Hematopoietic multipotent progenitor cell treated with erythropoietin and hydrocortisone succinate and interleukin-3 and kit ligand, for 4 days (in vitro differentiated cells): ENCODE measurements at regions not wholly inside any gene's neighbourhood (a gene's known extent, or its start where the extent isn't known, plus 50 kb on each side); places are given as distances from the start of the nearest gene placed in this dataset.

Experiments used
- DNase-seq: peaks from one replicate; pipeline ENCODE4 v3.0.0-alpha.2; 2015

DNA sequence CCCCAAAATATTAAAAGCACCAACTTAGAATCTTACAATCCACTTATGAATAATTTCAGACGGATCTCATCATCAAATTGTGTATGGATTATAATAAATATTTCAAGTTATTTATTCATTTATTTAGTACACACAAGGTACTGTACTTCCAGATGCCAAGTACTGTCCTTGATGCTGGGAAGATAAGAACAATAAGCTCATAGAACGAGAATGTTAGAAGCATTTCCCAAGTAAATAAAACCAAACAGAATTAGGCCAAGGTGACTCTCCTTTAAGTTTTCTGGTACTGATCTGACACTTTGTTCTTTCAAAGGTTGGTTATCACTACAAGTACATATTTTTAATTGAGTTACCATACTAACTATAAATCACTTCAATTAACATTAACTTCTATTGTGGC is 416.1 kb upstream of the ETAA1 start:
- DNase-seq, result no peak

DNA sequence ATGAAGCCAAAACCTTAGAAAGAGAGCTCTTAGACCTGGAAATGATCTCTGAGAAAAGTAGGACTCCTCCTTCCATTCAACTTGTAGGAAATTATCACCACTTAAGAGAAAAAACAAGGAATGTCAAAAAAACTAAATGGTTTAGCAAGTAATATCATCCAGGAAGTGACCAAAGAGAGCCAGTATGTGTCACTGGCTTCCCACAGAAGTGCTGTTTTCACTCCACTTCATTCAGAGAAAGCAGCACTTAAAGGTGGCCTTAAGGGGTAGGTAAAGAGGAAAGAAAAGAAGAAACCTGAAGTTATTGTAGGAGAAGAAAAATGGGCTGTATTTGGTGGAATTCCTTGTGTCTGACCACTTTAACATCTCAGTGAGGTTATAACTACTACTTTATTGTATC is 414.4 kb upstream of the ETAA1 start:
- DNase-seq, result no peak

DNA sequence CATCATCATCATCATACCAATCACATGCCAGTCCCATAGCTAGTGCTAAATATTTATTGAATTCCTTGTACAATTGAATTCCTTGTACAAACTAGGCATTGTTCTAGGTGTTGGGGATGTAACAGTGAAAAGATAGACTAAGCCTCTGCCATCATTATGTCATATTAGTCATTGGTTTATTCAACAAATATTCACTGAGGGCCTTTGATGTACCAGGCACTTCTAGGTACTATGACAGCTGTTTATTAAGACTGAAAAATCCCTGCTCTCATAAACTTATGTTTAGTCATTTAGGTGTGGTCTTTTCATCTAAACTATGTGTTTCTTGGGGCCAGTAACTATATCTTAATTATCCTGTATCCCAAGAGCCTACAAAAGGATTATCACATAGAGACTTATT is 412.3 kb upstream of the ETAA1 start:
- DNase-seq, result no peak

DNA sequence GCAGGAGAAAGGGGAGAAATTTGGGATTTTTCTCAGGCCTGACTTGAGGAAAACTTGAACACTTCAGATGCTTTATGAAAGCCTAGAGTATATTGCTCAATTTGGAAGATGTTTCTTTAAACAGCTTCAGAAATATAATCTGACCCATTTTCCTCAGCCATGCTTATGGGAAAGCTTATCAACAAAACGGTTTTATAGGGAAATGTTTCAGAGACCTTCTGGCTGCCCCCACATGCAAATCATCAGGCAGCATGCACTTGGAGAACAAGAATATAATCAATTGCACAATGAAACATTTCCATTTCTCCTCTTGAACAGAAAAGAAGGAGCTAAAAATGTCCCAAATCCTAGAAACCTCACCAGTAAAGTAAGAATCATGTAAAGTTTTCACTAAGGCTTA is 411.2 kb upstream of the ETAA1 start:
- no peak for DNase-seq

- no peak for DNase-seq
These were observed 409.4 kb upstream of the ETAA1 start for GRCh38 chr2:66987733-66988132.

DNA sequence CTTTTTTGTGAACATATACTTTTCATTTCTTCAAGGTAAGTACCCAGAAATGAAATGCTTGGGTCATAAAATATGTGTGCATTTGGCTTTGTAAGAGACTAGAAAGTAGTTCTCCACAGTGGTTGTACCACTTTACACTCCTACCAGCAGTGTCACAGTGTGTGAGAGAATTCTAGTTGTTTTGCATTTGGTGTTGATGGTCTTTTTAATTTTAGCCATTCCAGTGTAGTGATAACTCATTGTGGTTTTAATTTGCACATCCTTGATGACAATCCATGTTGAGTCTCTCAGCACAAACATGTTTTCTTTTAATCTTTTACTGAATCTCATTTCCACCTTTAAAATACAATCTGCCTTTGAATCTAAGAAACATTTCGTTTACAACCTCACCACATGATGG is 402.5 kb upstream of the ETAA1 start:
- DNase-seq, result no peak

DNA sequence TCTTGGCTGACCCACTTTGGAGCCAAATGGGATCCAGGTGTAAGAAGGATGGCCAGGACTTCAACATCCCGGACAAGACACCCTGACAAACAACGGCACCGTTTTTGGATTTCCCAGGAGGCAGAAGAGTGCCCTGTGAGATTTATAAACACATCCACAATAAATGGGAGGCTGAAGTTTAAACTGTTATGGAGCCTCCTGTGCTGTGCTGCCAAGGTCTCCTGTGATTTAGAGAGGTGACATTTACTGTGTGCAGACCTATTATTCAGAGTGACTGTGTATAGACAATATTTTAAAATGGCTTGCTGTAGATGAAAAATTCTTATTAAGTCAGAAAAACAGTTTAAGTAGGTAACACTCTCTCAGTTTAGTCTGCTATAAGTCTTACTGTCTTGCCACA is 401.5 kb upstream of the ETAA1 start:
- no peak for DNase-seq

GRCh38 chr2:67002618-67003371 is 394.3 kb upstream of the ETAA1 start:
- DNase-seq, result no peak

GRCh38 chr2:67006373-67006960 is 390.7 kb upstream of the ETAA1 start:
- no peak for DNase-seq

DNA sequence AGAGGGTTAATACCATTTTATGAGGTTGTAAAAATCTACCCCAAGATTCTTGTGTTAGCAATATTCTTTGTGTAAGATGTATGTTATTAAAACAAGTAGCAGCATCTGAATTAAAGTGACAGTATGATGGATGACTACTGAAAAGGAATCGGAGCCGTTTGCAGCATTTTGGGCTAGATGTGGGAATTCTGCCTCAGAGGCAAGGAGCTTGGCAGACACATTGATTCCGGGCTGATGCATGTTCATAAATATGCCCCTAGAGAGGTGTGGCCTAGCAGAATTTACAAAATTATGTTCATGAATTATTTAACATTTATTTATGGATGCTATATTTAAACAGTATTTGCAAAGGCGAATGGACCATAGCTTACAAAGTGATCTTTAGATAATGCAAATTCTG is 389.0 kb upstream of the ETAA1 start:
- no peak for DNase-seq

DNA sequence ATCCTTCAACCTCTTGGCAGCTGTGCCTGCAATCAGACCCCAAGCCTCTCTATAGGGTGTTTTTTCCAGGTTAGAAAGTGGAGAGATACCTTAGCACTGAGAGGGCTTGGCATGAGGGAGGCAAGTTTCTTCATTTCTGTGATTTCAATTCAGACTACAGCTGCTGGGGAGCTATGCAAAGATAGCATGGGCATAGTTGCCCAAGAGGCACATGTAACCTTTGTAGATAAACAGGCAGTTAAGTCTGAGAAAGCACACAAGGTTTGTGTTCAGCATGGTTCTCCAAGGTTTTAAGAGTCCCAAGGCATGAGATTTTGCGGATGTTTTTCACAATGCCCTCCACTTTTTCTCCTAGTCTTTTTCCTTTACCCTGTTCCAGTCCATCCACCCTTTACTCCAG is 385.0 kb upstream of the ETAA1 start:
- no peak for DNase-seq

GRCh38 chr2:67013821-67014220 is 383.3 kb upstream of the ETAA1 start:
- DNase-seq, result no peak

DNA sequence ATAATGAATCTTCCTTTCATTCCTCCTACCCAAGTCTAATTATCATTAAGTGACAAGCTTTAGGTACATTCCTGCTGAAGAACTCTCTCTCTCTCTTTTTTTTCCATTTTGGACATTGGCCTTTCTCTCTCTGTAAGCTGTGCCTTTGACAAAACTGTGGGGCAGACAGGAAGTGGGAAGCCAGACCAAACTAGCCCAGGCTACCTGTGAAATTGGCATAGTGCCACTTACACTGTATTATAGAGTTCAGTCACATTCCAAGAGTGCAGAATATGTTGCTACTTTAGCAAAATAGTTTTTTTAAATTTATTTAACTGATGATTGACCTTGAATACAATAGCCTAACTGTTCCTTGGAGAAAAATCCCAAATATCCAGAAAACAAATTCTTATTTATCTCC is 381.5 kb upstream of the ETAA1 start:
- DNase-seq, result no peak

DNA sequence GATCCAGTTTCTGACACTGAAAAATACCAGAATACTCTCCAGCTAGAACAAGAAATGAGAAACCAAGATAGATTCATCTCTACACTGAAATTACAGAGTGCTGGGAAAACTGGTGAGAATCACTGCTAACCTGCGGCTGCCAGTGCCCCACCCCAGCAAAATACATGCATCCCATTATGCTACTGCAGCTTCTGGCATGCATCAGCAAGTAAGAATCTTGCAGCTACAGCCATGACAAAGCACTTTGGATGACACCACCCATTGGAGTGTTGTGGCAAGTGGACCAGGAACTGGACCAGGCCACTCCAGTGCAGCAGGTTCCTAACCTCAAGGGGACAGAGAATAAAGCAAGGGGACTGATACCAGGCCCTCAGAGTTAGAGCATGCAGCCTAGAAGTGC is 378.8 kb upstream of the ETAA1 start:
- no peak for DNase-seq

GRCh38 chr2:67032076-67032475 is 365.1 kb upstream of the ETAA1 start:
- DNase-seq, result no peak

DNA sequence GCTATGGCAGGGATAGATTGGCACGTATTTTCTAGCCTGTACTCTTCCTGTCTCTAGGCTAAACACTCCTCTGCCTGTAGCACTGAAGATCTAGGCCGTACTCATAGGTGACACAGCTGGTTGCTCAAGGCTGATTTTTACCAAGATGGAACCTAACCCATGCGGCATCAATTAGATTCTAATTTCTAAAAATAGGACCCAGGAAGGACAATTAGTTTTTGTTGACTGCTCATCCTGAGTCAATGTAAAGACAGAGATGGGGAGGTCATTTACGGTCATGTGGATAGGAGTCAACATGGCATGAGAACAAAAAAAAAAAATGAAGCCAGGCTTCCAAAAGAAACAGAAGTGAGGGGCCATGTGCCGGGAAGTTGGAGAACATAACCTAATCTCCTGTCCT is 360.7 kb upstream of the ETAA1 start:
- no peak for DNase-seq

GRCh38 chr2:67037655-67038054 is 359.5 kb upstream of the ETAA1 start:
- no peak for DNase-seq

- no peak for DNase-seq
These were observed 358.9 kb upstream of the ETAA1 start for GRCh38 chr2:67038195-67038594.

GRCh38 chr2:67039058-67039457 is 358.1 kb upstream of the ETAA1 start:
- no peak for DNase-seq

DNA sequence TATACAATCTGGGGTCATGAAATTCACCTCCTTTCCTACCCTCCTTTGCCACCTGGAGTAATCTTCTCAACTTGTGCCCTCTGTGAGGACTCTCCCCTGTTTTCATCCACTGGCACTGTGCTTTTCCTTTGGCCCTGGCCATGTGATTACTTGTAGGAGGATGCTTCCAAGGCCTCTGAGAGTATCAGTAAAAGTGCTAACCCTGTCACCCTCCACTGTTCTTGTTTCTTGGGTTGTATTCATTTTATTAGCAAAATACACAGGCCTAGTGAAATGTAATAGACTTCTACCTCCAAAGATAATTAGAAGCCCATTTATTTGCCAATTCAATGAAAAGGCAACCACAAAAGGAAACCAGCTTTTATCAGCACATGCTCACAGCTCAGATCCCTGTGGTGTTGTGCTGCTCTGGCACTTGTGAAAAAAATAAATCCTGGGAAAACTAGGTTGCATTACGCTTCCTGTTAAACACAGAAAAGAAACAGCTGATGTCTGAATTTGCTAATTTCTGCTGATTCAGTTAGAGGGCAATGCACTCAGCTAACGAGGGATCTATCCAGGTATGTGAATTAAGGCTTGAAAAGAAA is 357.5 kb upstream of the ETAA1 start:
- peak; percentile 2 for DNase-seq

DNA sequence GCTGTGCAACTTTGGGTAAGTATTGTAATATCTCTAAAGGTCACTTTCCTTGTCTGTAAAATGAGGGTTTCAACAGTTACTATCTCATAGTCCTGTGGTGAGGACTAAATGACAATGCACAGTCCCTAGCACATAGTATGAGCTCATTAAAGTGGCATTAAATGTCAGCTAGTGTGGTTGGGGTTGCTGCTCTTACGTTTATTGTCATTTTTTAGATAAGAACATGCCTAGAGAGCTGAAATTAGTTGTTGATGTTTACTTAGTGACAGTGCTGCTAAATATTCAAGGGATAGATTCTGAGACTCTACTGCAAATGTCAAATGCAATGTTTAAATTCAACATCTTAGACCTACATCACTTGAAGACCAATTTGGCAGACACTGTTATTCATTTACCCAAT is 356.1 kb upstream of the ETAA1 start:
- no peak for DNase-seq

DNA sequence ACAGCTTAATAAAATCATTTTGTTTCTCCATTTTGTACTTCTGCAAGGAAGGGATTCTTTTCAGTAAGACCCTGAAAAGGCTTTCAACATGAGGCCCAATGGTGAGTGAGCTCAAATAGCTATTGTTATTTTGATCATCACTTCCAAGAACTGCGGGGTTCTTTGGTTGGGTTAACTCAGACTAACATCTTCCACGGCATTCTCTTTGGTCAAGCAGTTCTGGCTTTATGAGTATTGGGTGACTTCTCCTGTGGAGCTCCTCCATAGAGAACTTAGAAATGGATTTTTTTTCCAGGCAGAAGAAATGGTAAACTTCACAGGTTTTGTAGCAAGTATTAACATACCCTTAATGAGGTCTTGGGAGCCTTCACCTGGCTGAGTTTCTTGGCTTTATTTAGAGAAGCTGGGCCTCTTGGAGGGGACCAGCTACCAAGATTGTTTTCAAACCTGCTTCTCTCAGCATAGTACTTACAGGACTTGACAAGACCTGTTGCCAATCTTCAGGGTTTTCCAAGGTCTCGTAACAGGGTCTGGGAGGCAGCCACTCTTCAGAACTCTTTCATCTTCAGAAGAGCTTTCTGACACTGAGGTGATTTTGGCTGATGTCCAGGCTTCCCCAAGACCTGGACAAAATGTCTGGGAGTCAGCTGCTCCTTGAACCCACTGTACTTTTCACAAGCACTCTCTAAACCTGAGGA is 353.2 kb upstream of the ETAA1 start:
- DNase-seq, result no peak

DNA sequence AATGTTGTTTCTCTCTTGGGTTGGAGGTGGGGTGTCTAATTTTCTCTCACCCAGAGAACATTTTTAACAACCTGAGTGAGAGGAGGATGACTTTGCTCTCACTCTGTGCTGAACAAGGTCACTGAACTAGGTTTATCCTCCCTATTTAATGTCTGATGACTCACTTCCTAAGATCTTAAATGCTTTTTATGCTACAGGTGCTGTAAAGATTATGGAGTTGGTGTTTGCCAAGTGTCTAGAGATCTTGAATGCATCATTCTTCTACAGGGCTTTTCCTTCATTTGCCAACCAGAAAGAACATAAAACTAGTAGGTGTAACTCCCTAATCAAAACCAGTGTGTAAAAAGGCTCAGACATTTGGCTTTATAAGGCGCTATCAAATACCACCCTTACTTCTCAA is 350.5 kb upstream of the ETAA1 start:
- no peak for DNase-seq

- peak; percentile 2 for DNase-seq
These were observed 348.8 kb upstream of the ETAA1 start for GRCh38 chr2:67048314-67048713.
